D721Med (cell line): ENCODE measurements at regions not wholly inside any gene's neighbourhood (a gene's known extent, or its start where the extent isn't known, plus 50 kb on each side); places are given as distances from the start of the nearest gene placed in this dataset.

Source experiments
- DNase-seq: peaks from one replicate; pipeline ENCODE4 v3.0.0; 2011; ENCODE audit warnings: low spot score; ENCODE audit not compliant: insufficient read length
- FAIRE-seq: peaks from 2 replicates; lab custom pipeline; 2011; peaks lifted over from hg19 to GRCh38; lab: Jason Lieb, UNC
- CTCF ChIP-seq: IDR thresholded peaks from 2 replicates; pipeline ENCODE4 v1.5.1; 2012; ENCODE audit warnings: mild to moderate bottlenecking, control low read depth; ENCODE audit not compliant: insufficient read depth; ENCODE audit errors: missing control alignments

- DNase-seq (no peak), FAIRE-seq (no peak)
- TF ChIP-seq CTCF: no peak
These were observed 147.2 kb upstream of the DIPK2B start for GRCh38 chrX:45347877-45348276.

DNA sequence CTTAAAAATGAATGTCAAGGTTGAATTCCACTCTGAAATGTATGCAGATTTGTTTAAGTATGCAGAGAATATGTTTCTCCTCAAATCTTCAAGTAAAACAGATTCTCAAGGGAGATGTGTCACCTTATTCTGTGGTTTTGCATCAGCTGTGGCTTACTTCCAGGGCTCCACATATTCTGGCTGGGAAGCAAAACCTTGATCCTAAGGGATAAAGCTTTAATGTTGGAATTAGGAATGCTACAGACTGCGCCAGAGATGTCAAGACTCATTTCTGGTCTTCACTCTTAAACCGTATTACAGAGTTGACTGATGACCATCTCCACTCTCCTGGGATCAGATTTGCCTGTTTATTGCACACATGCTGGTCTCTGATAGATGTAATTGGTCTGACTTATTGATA, 143.9 kb upstream of the DIPK2B start:
- FAIRE-seq: no peak
- TF ChIP-seq CTCF: no peak
- no peak for DNase-seq

GRCh38 chrX:45329217-45329616, 128.5 kb upstream of the DIPK2B start:
- FAIRE-seq: no peak
- DNase-seq: no peak
- no peak for TF ChIP-seq CTCF

- no peak for TF ChIP-seq CTCF
- FAIRE-seq (no peak), DNase-seq (no peak)
These were observed 124.3 kb upstream of the DIPK2B start for GRCh38 chrX:45324941-45325340.

GRCh38 chrX:45323387-45323786, 122.7 kb upstream of the DIPK2B start:
- FAIRE-seq (no peak), DNase-seq (no peak)
- TF ChIP-seq CTCF: no peak

GRCh38 chrX:45322820-45323219, 122.1 kb upstream of the DIPK2B start:
- TF ChIP-seq CTCF: no peak
- FAIRE-seq (no peak), DNase-seq (no peak)

GRCh38 chrX:45322382-45322781, 121.7 kb upstream of the DIPK2B start:
- TF ChIP-seq CTCF: no peak
- no peak for DNase-seq
- no peak for FAIRE-seq
